Aorta (tissue), 5 donors: ENCODE measurements at regions not wholly inside any gene's neighbourhood (a gene's known extent, or its start where the extent isn't known, plus 50 kb on each side); places are given as distances from the start of the nearest gene placed in this dataset.

Experiments
- ATAC-seq: fragments of 200-7000 bp; cut with Tn5 transposase; one replicate; pipeline ENCODE4 v1.9.1; 2022; ENCODE audit warnings: moderate library complexity; ENCODE audit not compliant: low FRiP score
- DNase-seq, 2 donors: peaks; one replicate each; pipeline ENCODE4 v3.0.0-alpha.2; 2020
- H3K27ac ChIP-seq, 2 donors: one replicate each; pipeline ENCODE4 v1.5.1; 2013; ENCODE audit warnings: low read length in 2 of 2, mild to moderate bottlenecking in 2 of 2, moderate library complexity in 2 of 2, control low read depth in 1 of 2, inconsistent platforms in 1 of 2, low read depth in 1 of 2
- H3K27me3 ChIP-seq, 2 donors: one replicate each; pipeline ENCODE4 v1.6.1; 2013; ENCODE audit warnings: control low read depth in 1 of 2, low read length in 1 of 2, mild to moderate bottlenecking in 1 of 2, moderate library complexity in 1 of 2; ENCODE audit not compliant: insufficient read depth in 2 of 2, control insufficient read depth in 1 of 2
- H3K36me3 ChIP-seq, 2 donors: one replicate each; pipeline ENCODE4 v1.6.1; 2013; ENCODE audit warnings: control low read depth in 1 of 2, low read length in 1 of 2, mild to moderate bottlenecking in 1 of 2; ENCODE audit not compliant: insufficient read depth in 2 of 2, control insufficient read depth in 1 of 2
- H3K4me1 ChIP-seq, 2 donors: one replicate each; pipeline ENCODE4 v1.6.1; 2013; ENCODE audit warnings: low read length in 2 of 2, control low read depth in 1 of 2, mild to moderate bottlenecking in 1 of 2, moderate library complexity in 1 of 2; ENCODE audit not compliant: insufficient read depth in 2 of 2, control insufficient read depth in 1 of 2
- H3K4me3 ChIP-seq, 2 donors: one replicate each; pipeline ENCODE4 v1.5.1; 2013; ENCODE audit warnings: low read length in 2 of 2, control low read depth in 1 of 2, mild to moderate bottlenecking in 1 of 2
- H3K9me3 ChIP-seq: one replicate; pipeline ENCODE4 v1.6.1; 2013; ENCODE audit warnings: mild to moderate bottlenecking, low read length; ENCODE audit not compliant: control insufficient read depth
- WGBS, 2 donors: extraction: QIAGEN DNeasy Blood & Tissue Kit; methylation state at CpG; one replicate each; pipeline ENCODE4 v1.1.7; 2013; 5-methylcytosine and 5-hydroxymethylcytosine counted together
- intact Hi-C, 2 donors: fragments of 100-400 bp; cut with DNase I; formaldehyde crosslinking; loops; one replicate each; pipeline versions ENCODE4 v1.14.2 to v1.15.0; 2022
- donor health status: healthy with polysubstance abuse.
- donor health status: Bipolar disorder and iron deficiency.
- donor health status: DM: no; HTN: no; CAD: no.
- donor health status: DM: no; HTN: no; CAD: no.
- donor health status: DM: yes; HTN: yes; CAD: no.

- intact Hi-C loops = no loop called here
- no peak for ATAC-seq
- Histone ChIP-seq H3K27me3 (no peaks in the 10 kb centered on the region), H3K4me3 (no peak overlapping the region), H3K9me3 (no peaks in the 10 kb centered on the region), H3K36me3 (no peaks in the 10 kb centered on the region), H3K4me1 (no peaks in the 10 kb centered on the region), H3K27ac (no peak overlapping the region)
- 73 to 82% methylated on average over 1 of the region's 1 CpG for WGBS, 2 donors
- DNase-seq = no peak
Measured at GRCh38 chr2:16481351-16481750, 184.3 kb downstream of the CYRIA start.

GRCh38 chr2:16479721-16480120, 185.9 kb downstream of the CYRIA start:
- ATAC-seq = no peak

GRCh38 chr2:16478434-16479210, 187.0 kb downstream of the CYRIA start:
- H3K27me3 ChIP-seq = no peaks in the 10 kb centered on the region
- no peak overlapping the region for H3K27ac ChIP-seq
- ATAC-seq (no peak), DNase-seq (no peak)
- no peaks in the 10 kb centered on the region for H3K9me3 ChIP-seq
- H3K4me1 ChIP-seq = no peaks in the 10 kb centered on the region
- H3K4me3 ChIP-seq = no peak overlapping the region
- H3K36me3 ChIP-seq = no peaks in the 10 kb centered on the region
- intact Hi-C loops = no loop called here

More at GRCh38 chr2:16479721-16480120, 185.9 kb downstream of the CYRIA start:
- intact Hi-C loops = no loop called here
- no peaks in the 10 kb centered on the region for H3K36me3 ChIP-seq
- no peaks in the 10 kb centered on the region for H3K27me3 ChIP-seq
- H3K27ac ChIP-seq = no peak overlapping the region
- H3K9me3 ChIP-seq = no peaks in the 10 kb centered on the region
- no peak overlapping the region for H3K4me3 ChIP-seq
- H3K4me1 ChIP-seq = no peaks in the 10 kb centered on the region
- DNase-seq = no peak

GRCh38 chr2:16477648-16478047, 188.0 kb downstream of the CYRIA start:
- no peak for DNase-seq
- no peak for ATAC-seq
- Histone ChIP-seq H3K4me3 (no peak overlapping the region), H3K27ac (no peak overlapping the region), H3K36me3 (no peaks in the 10 kb centered on the region), H3K27me3 (no peaks in the 10 kb centered on the region), H3K4me1 (no peaks in the 10 kb centered on the region), H3K9me3 (no peaks in the 10 kb centered on the region)
- intact Hi-C loops = no loop called here

- H3K27ac ChIP-seq = no peak overlapping the region
- intact Hi-C loops = no loop called here
- ATAC-seq = no peak
- DNase-seq = no peak
- no peaks in the 10 kb centered on the region for H3K36me3 ChIP-seq
- no peaks in the 10 kb centered on the region for H3K9me3 ChIP-seq
- H3K27me3 ChIP-seq = no peaks in the 10 kb centered on the region
- H3K4me1 ChIP-seq = no peaks in the 10 kb centered on the region
- WGBS, 2 donors = 37 to 40% methylated on average over 2 of the region's 2 CpGs
- no peak overlapping the region for H3K4me3 ChIP-seq
Measured at GRCh38 chr2:16476866-16477265, 188.8 kb downstream of the CYRIA start.

- H3K27ac ChIP-seq = no peak overlapping the region
- no peaks in the 10 kb centered on the region for H3K4me1 ChIP-seq
- WGBS, 2 donors = 64 to 73% methylated on average over 1 of the region's 1 CpG
- intact Hi-C loops = no loop called here
- DNase-seq (no peak), ATAC-seq (no peak)
- no peaks in the 10 kb centered on the region for H3K36me3 ChIP-seq
- no peaks in the 10 kb centered on the region for H3K27me3 ChIP-seq
- no peak overlapping the region for H3K4me3 ChIP-seq
- no peaks in the 10 kb centered on the region for H3K9me3 ChIP-seq
Measured at GRCh38 chr2:16475986-16476567, 189.6 kb downstream of the CYRIA start.

- H3K27me3 ChIP-seq = no peaks in the 10 kb centered on the region
- DNase-seq = no peak
- no peak for ATAC-seq
- H3K36me3 ChIP-seq = no peaks in the 10 kb centered on the region
- H3K4me1 ChIP-seq = no peaks in the 10 kb centered on the region
- 70 to 73% methylated on average over 4 of the region's 4 CpGs for WGBS, 2 donors
- no peaks in the 10 kb centered on the region for H3K9me3 ChIP-seq
- intact Hi-C loops = no loop called here
- H3K27ac ChIP-seq = no peak overlapping the region
- H3K4me3 ChIP-seq = no peak overlapping the region
Measured at GRCh38 chr2:16475586-16475985, 190.0 kb downstream of the CYRIA start.

GRCh38 chr2:16473575-16473974, 192.1 kb downstream of the CYRIA start:
- no peak for ATAC-seq
- H3K4me3 ChIP-seq = no peak overlapping the region

GRCh38 chr2:16470936-16471490, 194.6 kb downstream of the CYRIA start:
- WGBS, 2 donors = 78 to 82% methylated on average over 2 of the region's 2 CpGs
- Histone ChIP-seq H3K4me3 (no peak overlapping the region), H3K27me3 (no peaks in the 10 kb centered on the region), H3K4me1 (no peaks in the 10 kb centered on the region), H3K27ac (no peak overlapping the region), H3K9me3 (no peaks in the 10 kb centered on the region), H3K36me3 (no peaks in the 10 kb centered on the region)
- intact Hi-C loops = no loop called here
- no peak for DNase-seq
- ATAC-seq = no peak

More at GRCh38 chr2:16473575-16473974, 192.1 kb downstream of the CYRIA start:
- 95 to 96% methylated on average over 1 of the region's 1 CpG for WGBS, 2 donors
- no peaks in the 10 kb centered on the region for H3K9me3 ChIP-seq
- H3K27ac ChIP-seq = no peak overlapping the region
- no peaks in the 10 kb centered on the region for H3K27me3 ChIP-seq
- H3K4me1 ChIP-seq = no peaks in the 10 kb centered on the region
- no peak for DNase-seq
- H3K36me3 ChIP-seq = no peaks in the 10 kb centered on the region
- intact Hi-C loops = no loop called here
